HFFc6 (cell line): ENCODE measurements at regions not wholly inside any gene's neighbourhood (a gene's known extent, or its start where the extent isn't known, plus 50 kb on each side); places are given as distances from the start of the nearest gene placed in this dataset.

Experiments used
- DNase-seq: peaks from one replicate; pipeline ENCODE4 v3.0.0-alpha.2; 2018
- H3K27ac Mint-ChIP-seq: 2 replicates; pipeline ENCODE4 v1.8.0; 2020; ENCODE audit warnings: mild to moderate bottlenecking, mixed read lengths
- H3K27me3 Mint-ChIP-seq: 2 replicates; pipeline ENCODE4 v1.8.0; 2021; ENCODE audit warnings: mild to moderate bottlenecking, moderate library complexity, mixed read lengths; ENCODE audit not compliant: insufficient read depth
- H3K36me3 Mint-ChIP-seq: 2 replicates; pipeline ENCODE4 v1.8.0; 2021; ENCODE audit warnings: low read depth, mixed read lengths
- H3K4me1 Mint-ChIP-seq: 2 replicates; pipeline ENCODE4 v1.8.0; 2020; ENCODE audit warnings: low read depth, mixed read lengths
- H3K4me3 Mint-ChIP-seq: 2 replicates; pipeline ENCODE4 v1.8.0; 2020; ENCODE audit warnings: mild to moderate bottlenecking, moderate library complexity, mixed read lengths
- H3K9me3 Mint-ChIP-seq: 2 replicates; pipeline ENCODE4 v1.8.0; 2020; ENCODE audit warnings: mild to moderate bottlenecking, mixed read lengths
- TF ChIP-seq, protein P1 (sequence below): fragments of 200-600 bp; sonication (generic); IDR thresholded peaks from 2 replicates; pipeline ENCODE4 v1.5.0; 2021; ENCODE audit warnings: antibody characterized with exemption, mild to moderate bottlenecking

DNA sequence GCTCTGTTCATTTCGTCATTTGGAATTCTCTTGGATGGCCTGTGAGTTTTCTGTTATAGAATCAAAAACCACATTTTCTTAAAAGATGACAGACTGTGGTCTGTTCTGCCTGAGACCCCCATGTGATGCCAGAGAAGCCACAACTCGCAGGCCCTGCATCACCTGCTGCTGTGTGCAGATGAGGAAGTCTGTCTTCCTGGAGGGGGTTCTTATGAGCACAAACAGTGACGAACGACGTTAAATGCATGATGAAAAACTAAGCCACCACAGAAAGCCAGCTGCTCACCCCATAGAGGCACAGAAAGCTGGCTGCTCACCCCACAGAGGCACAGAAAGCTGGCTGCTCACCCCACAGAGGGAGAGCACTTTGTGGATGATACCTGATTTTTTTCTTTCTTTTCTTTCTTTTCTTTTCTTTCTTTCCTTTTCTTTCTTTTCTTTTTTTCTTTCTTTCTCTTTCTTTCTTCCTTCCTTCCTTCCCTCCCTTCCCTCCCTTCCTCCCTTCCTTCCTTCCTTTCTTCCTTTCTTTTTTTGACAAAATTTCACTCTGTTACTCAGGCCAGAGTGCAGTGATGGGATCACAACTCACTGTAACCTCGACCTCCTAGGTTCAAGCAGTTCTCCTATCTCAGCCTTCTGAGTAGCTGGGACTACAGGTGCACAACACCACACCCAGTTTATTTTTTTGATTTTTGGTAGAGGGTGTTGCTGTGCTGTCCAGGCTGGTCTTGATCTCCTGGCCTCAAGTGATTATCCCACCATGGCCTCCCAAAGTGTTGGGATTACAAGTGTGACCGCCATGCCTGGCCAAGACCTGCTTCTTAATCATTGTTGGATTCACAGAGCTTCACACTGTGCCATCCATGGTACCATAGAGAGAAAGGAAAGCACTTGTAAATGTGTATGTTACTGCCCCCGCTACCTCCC lies 1191.4 kb downstream of the UQCRFS1 start:
- Mint-ChIP-seq H3K27ac (no peak overlapping the region), H3K27me3 (no peaks in the 10 kb centered on the region), H3K4me3 (no peak overlapping the region), H3K36me3 (no peaks in the 10 kb centered on the region), H3K9me3 (peaks cover 62% of the 10 kb centered on the region), H3K4me1 (no peaks in the 10 kb centered on the region)
- no peak for DNase-seq
- TF ChIP-seq, protein P1, sequence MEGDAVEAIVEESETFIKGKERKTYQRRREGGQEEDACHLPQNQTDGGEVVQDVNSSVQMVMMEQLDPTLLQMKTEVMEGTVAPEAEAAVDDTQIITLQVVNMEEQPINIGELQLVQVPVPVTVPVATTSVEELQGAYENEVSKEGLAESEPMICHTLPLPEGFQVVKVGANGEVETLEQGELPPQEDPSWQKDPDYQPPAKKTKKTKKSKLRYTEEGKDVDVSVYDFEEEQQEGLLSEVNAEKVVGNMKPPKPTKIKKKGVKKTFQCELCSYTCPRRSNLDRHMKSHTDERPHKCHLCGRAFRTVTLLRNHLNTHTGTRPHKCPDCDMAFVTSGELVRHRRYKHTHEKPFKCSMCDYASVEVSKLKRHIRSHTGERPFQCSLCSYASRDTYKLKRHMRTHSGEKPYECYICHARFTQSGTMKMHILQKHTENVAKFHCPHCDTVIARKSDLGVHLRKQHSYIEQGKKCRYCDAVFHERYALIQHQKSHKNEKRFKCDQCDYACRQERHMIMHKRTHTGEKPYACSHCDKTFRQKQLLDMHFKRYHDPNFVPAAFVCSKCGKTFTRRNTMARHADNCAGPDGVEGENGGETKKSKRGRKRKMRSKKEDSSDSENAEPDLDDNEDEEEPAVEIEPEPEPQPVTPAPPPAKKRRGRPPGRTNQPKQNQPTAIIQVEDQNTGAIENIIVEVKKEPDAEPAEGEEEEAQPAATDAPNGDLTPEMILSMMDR = no peak

DNA sequence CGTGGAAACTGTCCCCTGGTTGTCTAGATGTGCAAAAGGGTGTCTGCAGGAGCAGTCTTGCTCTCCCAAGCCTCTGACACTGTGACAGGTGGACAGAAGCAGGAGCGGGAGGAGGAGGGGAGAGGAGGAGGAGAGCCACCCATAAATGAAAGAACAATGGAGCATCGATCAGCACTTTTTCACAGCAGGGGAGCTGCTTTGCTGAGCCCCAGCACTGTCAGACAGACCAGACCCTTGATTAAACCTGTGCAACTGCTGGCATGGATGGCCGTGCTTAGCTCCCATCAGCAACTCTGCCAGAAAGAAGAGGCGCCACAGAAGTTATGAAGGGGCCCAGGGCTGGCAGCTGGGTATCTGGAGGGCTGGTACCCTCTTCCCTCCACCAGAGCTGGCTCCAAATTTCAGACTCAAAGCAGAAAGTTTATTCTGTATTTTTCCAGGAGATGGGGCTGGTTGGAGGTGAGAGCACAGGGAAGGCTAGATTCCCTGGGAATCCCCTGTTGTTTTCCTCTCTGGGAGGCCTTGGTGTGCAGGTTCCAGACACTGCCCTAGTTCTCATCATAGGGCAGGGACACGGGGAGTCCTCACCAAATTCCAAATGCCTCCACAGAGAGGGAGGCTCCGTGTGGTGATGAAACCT lies 1192.2 kb downstream of the UQCRFS1 start:
- Mint-ChIP-seq H3K4me1 (no peaks in the 10 kb centered on the region), H3K4me3 (no peak overlapping the region), H3K9me3 (peaks cover 64% of the 10 kb centered on the region), H3K27me3 (no peaks in the 10 kb centered on the region), H3K27ac (no peak overlapping the region), H3K36me3 (no peaks in the 10 kb centered on the region)
- no peak for DNase-seq
- TF ChIP-seq, protein P1 = no peak

DNA sequence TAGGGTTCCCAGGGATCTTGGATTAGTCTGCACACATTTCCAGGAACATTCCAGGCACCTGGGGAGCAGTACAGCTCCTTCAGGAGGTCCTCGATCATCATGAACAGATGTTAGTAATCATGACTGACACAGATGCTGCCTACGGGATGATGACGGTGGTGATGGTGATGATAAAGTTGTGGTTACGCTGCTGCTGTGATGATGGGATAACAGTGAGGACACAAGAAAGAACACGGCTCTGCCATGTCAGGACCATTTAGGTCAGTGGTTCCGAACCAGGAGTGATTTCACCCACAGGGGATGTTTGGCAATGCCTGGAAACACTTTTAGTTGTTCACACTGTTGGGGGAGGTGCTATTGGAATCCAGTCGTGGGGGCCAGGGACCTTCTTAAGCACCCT lies 1193.0 kb downstream of the UQCRFS1 start:
- no peaks in the 10 kb centered on the region for H3K36me3 Mint-ChIP-seq
- no peak overlapping the region for H3K4me3 Mint-ChIP-seq
- H3K27ac Mint-ChIP-seq = no peak overlapping the region
- no peaks in the 10 kb centered on the region; the same call in 1 of the 2 replicates for H3K27me3 Mint-ChIP-seq
- H3K4me1 Mint-ChIP-seq = no peaks in the 10 kb centered on the region
- no peak for DNase-seq
- H3K9me3 Mint-ChIP-seq = peaks cover 66% of the 10 kb centered on the region
- TF ChIP-seq, protein P1 = no peak

DNA sequence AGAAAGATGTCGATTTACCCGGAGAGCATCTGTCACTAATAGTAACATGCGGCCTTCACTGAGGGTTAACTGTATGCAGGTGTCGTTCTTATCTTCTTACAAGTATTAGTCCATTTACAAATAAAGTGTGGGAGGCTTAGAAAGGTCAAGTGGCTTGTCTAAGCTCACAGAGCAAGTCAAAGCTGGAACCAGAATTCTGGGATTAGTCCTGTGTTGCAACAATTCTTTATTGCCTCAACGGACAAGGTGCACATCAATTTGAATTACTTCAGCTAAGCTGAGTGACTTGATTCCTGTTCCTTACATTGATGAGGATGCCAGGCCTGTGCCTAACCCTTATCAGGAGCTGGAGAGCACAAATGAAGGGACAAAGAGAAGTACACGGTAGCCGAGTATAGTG lies 1193.6 kb downstream of the UQCRFS1 start:
- TF ChIP-seq, protein P1 = no peak
- no peak for DNase-seq
- Mint-ChIP-seq H3K9me3 (peaks cover 65% of the 10 kb centered on the region), H3K4me3 (no peak overlapping the region), H3K27ac (no peak overlapping the region), H3K36me3 (no peaks in the 10 kb centered on the region), H3K27me3 (no peaks in the 10 kb centered on the region; the same call in 1 of the 2 replicates), H3K4me1 (no peaks in the 10 kb centered on the region)

DNA sequence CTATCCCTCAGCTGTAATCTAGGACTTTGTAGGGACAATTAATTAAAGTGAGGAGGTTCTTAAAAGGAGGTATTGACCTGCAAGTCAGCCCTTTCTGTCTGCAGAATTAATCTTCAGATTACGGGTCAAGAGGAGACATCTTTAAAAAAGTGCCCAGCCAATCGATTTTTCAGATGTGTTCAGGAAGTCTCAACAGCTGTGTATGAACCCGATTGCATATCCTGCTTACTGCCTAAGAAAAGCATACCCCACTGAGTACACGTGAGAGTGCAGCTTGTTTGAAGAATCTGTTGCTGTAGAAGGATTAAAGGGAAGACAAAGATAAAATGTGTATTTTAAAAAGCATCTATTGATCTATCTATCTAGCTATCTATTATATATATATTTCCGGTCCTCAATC lies 1194.5 kb downstream of the UQCRFS1 start:
- Mint-ChIP-seq H3K4me3 (no peak overlapping the region), H3K4me1 (no peaks in the 10 kb centered on the region), H3K27me3 (no peaks in the 10 kb centered on the region; the same call in 1 of the 2 replicates), H3K36me3 (no peaks in the 10 kb centered on the region), H3K27ac (no peak overlapping the region), H3K9me3 (peaks cover 62% of the 10 kb centered on the region)
- TF ChIP-seq, protein P1 = no peak
- DNase-seq = no peak
